SH-SY5Y (cell line): ENCODE measurements at regions not wholly inside any gene's neighbourhood (a gene's known extent, or its start where the extent isn't known, plus 50 kb on each side); places are given as distances from the start of the nearest gene placed in this dataset.

Experiments
- GATA2 ChIP-seq: IDR thresholded peaks from 2 replicates; pipeline ENCODE4 v1.6.1; 2011; ENCODE audit warnings: mild to moderate bottlenecking, low read depth, low read length
- GATA3 ChIP-seq: IDR thresholded peaks from 2 replicates; pipeline ENCODE4 v1.6.1; 2011; ENCODE audit warnings: low read depth, mild to moderate bottlenecking, low read length, moderate library complexity

DNA sequence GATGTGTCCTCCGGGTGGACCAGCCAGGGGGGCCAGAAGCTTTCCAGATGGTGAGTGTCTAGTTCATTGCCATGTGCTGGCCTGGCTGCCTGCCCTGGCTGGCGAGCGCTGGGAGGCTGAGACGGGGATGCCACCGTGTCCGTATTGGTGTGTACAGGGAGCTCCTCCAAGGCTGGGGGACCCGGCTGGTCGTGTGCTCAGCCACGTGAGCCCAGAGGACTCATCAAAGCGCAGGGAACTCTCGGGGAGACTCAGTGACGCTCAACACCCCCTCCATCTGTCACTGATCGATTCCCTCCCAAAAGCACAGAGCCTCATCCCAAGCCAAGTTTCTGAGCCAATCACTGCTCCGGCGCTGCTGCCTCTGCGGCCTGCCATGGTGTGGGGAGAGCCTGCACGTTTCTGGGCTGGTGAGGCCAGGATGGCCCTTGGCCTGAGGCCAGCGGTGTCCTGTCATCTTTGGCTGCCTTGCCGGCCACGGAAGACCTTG lies 423.7 kb downstream of the SHANK2 start:
- TF ChIP-seq GATA2, result no peak
- no peak for TF ChIP-seq GATA3
